Stimulated activated CD4-positive, alpha-beta T cell treated with anti-CD3 and anti-CD28 coated beads, Interleukin-2, amount 100 ng/mL, for 48 hours (primary cell): ENCODE measurements at regions not wholly inside any gene's neighbourhood (a gene's known extent, or its start where the extent isn't known, plus 50 kb on each side); places are given as distances from the start of the nearest gene placed in this dataset.
"Not testable (repeated sequence)": the region's sequence is repeated elsewhere in the genome, so short reads cannot be mapped to it uniquely, and the experiment has no call there.

Experiments used
- DNase-seq, 2 donors: peaks; one replicate each; pipeline ENCODE4 v3.0.0-alpha.2; 2020

DNA sequence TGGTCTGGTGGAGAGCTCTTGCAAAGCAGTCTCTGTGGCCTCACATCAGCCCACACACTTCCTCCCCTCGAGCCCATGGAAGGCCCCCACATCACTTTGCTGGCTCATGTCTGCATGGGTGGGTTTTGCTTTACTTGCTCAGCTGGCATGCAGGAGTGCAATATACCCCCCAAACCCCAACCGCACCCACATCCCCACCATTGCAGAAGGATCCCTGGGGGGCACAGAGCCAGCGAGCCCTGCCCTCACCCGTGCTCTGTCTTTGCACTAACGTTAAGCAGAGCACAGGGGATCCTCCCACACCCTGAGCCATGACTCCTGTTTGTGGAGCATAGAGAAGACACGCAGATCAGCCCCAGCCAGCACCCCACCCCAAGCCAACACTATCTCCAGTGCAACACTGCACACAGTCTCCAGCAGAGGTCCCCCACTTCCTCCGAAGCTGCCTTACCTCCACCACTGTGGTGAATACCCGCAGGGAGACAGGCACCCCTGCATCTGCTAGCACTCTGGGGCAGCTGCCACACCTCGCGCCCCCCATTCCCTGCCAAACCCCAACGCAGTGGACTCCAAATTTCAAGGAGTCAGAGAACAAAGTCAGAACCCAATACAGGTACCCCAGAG, 177.8 kb upstream of the RGPD4 start:
- DNase-seq = no peak

- no peak for DNase-seq
These were observed 169.6 kb upstream of the RGPD4 start for GRCh38 chr2:107657049-107657448.

- DNase-seq = no peak
These were observed 163.1 kb upstream of the RGPD4 start for GRCh38 chr2:107663632-107664031.

DNA sequence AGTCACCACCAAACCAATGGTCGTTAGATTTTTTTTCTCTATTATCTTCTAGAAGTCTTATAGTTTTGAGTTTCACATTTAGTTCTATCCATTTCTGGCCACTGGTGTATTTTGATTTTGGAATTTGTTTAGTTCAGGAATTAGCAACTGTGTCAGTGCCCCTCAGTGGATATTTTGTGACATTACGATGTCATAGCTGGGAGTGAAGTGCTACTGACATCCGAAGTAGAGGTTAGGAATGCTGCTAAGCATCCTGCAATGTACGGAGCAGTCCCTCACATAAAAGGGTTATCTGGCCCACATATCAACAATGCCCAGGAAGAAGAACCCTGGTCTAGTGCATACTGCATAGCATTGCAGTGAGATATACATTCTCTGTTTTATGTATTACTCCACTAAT, 157.4 kb upstream of the RGPD4 start:
- no peak for DNase-seq

GRCh38 chr2:107681936-107682335, 144.8 kb upstream of the RGPD4 start:
- DNase-seq = no peak

- DNase-seq = no peak
These were observed 142.3 kb upstream of the RGPD4 start for GRCh38 chr2:107684421-107684820.

- no peak for DNase-seq
These were observed 141.2 kb upstream of the RGPD4 start for GRCh38 chr2:107685421-107685986.

- no peak for DNase-seq
These were observed 139.6 kb upstream of the RGPD4 start for GRCh38 chr2:107687073-107687472.

DNA sequence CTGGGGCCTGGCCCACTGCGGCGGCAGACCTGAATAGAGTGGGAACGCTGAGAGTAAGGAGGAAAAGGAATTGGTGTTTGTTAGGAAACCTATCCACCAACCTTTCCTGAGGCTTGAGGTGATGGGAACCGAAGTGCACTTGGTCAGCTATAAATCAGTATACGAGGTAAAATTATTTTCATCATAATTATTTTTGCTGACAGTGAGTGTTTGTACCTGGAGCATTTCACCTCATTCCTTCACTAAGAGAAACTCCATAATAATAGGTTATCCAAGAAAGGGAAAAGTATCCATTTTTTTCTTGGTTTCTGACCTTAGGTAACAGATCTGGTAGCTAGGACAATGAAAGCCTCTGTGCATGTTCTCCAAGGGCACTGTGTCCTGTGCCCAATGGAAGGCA, 138.6 kb upstream of the RGPD4 start:
- no peak for DNase-seq

GRCh38 chr2:107693604-107694003, 133.1 kb upstream of the RGPD4 start:
- no peak for DNase-seq

- DNase-seq = no peak
These were observed 132.0 kb upstream of the RGPD4 start for GRCh38 chr2:107694667-107695066.

DNA sequence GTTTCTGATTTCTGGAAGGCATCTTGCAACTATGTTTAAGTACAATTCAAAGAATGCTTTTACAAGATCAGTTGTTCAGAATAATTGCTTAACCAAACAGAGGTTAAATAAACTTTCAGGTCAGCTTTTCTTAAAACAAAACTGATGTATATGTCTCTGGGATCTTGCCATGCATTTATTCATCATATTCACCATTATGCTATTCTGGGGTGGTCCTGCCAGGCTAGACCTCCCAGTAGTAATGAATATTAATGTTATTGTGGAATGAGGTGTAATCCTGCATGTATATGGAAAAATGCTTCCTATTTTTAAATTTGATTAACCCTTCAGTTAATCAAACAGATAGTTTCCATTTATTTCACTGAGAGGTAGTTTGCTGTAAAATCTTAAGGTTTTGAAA, 129.3 kb upstream of the RGPD4 start:
- DNase-seq = no peak

DNA sequence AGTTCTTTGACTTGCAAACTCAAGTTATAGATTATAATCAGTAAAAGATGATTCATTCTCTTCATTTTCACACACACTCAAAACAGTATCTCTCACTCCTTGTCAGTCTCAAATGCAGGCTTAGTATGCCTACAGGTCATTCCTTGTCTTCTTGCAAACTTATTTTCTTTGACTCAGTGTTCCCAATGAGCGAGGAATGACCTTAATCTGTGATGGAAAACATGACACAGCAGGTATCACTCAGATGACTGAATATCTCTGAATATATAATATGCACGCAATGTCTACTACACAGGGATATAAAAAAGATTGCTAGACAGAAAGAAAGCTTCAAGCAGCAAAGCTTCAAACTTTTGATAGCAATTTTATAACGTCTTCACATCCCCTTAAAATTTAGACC, 127.8 kb upstream of the RGPD4 start:
- no peak for DNase-seq

- DNase-seq = no peak
These were observed 126.6 kb upstream of the RGPD4 start for GRCh38 chr2:107700073-107700472.

DNA sequence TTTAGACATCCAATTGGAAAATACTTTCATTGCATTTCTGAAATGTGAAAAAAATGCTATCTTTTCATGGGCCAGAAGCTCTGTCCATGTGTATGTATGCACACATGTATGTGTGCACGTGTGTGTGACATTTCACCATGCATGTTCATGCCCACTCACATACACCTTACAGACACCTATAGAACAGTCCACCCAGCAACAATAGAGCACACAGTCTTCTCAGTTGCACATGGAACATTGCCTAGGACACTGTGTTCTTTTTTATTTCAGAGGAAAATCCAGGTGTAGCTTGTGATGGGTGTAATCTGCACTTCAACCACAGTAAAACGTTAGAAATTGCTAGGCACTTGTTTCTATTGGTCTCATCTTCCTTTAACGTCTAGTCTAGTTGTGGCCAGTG, 114.8 kb upstream of the RGPD4 start:
- no peak for DNase-seq

GRCh38 chr2:107712857-107713256, 113.8 kb upstream of the RGPD4 start:
- no peak for DNase-seq

- DNase-seq = no peak
These were observed 109.0 kb upstream of the RGPD4 start for GRCh38 chr2:107717661-107718060.

- no peak for DNase-seq
These were observed 107.6 kb upstream of the RGPD4 start for GRCh38 chr2:107719141-107719540.

GRCh38 chr2:107719836-107720235, 106.9 kb upstream of the RGPD4 start:
- DNase-seq = no peak

GRCh38 chr2:107721178-107721577, 105.5 kb upstream of the RGPD4 start:
- DNase-seq = no peak

DNA sequence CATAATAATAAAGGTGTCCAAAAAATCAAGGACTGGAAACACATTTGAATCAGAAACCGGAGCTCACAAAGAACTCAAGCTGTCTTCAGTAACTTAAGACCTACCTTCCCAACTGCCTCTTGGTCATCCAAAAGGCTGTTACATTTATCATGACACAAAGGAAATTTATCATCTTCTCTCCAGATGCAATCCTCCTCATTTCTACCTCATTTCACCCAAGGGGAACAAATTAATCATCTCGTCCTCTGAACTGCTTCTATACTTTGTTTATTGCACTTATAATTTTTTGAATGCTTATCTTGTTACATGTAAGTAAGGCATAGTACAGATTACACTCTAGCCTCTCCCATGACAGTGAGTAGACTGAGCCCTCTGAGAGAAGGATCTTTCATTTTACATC, 105.1 kb upstream of the RGPD4 start:
- DNase-seq = no peak

DNA sequence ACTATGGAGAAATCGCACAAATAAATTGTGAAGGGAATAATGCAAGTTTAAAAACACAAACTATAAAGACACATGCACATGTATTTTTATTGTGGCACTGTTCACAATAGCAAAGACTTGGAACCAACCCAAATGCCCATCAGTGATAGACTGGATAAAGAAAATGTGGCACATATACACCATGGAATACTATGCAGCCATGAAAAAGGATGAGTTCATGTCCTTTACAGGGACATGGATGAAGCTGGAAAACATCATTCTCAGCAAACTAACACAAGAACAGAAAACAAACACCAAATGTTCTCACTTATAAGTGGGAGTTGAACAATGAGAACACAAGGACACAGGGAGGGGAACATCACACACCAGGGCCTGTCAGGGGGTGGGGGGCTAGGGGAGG, 100.9 kb upstream of the RGPD4 start:
- not testable (repeated sequence) for DNase-seq

GRCh38 chr2:107727318-107727717, 99.4 kb upstream of the RGPD4 start:
- DNase-seq = no peak

DNA sequence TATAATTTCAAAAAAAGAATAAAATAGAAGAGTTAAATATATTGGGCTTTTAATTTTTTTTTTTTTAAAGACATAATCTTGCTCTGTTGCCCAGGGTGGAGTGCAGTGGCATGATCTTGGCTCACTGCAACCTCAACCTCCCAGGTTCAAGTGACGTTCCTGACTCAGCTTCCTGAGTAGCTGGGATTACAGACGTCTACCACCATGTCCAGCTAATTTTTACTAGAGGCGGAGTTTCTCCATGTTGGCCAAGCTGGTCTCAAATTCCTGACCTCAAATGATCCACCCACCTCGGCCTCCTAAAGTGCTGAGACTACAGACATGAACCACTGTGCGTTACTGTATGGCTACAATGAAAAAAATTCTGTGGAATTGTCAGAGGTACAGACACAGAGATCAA, 98.1 kb upstream of the RGPD4 start:
- no peak for DNase-seq

DNA sequence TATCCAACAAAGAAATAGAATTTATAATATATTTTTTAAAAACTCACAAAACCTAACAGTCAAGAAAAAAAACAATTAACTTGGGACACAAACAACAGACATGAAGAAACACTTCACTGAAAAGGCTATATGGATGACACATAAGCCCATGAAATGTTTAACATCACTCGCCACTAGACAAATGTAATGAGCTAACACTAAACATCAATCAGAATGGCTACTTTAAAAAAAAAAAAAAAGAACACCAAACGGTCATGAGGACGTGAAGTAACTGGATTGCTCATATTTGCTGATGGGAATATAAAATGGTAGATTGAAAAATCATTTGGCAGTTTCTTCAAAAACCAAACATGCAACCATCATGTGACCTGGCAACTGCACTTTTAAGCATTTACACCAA, 97.3 kb upstream of the RGPD4 start:
- no peak for DNase-seq
